ENCODE measurements at regions not wholly inside any gene's neighbourhood (a gene's known extent, or its start where the extent isn't known, plus 50 kb on each side); places are given as distances from the start of the nearest gene placed in this dataset.
"Not testable (repeated sequence)": the region's sequence is repeated elsewhere in the genome, so short reads cannot be mapped to it uniquely, and the experiment has no call there.

DNA sequence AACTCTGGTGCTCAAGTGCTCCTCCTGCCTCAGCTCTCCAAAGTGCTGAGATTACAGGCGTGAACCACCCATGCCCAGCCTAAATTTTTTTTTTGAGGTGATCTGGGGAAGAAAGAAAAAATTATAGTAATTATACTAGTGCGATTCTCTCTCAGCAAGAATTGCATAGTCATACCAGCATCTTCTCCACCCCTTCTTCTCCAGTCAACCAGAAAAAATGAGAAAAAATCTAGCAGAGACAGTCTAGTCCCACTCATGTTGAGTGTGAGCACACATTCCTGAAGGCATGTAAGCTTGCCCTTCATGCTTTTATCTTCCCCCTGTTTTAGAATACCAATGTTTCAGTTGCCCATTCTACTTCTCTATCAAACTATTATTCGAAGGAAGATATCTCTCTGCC is 207.6 kb downstream of the S1PR1 start:
- DNase-seq (ENCODE audit: extremely low read depth, low read depth), result no peak
- TF ChIP-seq, protein P1, sequence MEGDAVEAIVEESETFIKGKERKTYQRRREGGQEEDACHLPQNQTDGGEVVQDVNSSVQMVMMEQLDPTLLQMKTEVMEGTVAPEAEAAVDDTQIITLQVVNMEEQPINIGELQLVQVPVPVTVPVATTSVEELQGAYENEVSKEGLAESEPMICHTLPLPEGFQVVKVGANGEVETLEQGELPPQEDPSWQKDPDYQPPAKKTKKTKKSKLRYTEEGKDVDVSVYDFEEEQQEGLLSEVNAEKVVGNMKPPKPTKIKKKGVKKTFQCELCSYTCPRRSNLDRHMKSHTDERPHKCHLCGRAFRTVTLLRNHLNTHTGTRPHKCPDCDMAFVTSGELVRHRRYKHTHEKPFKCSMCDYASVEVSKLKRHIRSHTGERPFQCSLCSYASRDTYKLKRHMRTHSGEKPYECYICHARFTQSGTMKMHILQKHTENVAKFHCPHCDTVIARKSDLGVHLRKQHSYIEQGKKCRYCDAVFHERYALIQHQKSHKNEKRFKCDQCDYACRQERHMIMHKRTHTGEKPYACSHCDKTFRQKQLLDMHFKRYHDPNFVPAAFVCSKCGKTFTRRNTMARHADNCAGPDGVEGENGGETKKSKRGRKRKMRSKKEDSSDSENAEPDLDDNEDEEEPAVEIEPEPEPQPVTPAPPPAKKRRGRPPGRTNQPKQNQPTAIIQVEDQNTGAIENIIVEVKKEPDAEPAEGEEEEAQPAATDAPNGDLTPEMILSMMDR (IDR thresholded peaks at IDR 0.05; ENCODE audit: low read depth, low read length), result no peak

DNA sequence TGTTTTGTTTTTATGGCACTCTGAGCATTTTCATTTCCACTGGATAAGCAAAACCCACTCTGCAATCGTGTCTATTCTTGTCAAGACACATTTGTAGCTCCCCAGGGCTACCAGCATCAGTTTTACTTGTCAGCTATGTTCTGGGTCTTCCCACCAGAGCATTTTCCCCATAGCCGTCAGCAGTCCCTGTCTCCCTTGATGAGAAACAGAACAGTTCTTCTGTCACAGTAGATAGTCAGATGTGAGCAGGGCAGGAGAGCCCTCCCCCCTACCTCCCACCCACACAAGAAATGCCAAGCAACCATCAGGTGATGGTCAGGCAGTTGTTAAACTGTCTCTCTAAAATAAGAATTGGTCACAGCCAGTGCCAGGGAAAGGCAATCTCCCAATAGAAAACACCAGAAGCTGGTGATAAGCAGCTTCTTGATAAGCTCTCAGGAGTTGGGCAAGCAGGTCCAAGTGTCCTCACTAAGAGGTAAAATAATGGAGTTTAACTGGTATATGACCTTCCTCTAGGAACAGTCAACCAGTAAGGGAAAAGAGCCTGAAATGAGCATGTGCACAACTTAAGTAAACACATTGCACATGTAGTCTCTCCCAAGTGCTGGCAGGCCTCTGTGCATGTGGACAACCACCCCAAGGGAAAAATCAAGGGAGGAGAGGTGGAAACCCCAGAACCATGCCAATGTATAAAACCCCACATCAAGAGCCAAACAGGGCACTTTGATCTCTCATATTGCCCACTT is 208.2 kb downstream of the S1PR1 start:
- DNase-seq (ENCODE audit: extremely low read depth, low read depth), result no peak
- TF ChIP-seq, protein P1 (IDR thresholded peaks at IDR 0.05; ENCODE audit: low read depth, low read length), result no peak

GRCh38 chr1:101448018-101448417 is 211.2 kb downstream of the S1PR1 start:
- DNase-seq (ENCODE audit: extremely low read depth, low read depth), result no peak
- TF ChIP-seq, protein P1 (IDR thresholded peaks at IDR 0.05; ENCODE audit: low read depth, low read length), result no peak

- DNase-seq (ENCODE audit: extremely low read depth, low read depth), result not testable (repeated sequence)
Measured at GRCh38 chr1:101450691-101451090, 213.9 kb downstream of the S1PR1 start.

GRCh38 chr1:101451888-101452287 is 215.1 kb downstream of the S1PR1 start:
- no peak for DNase-seq (ENCODE audit: extremely low read depth, low read depth)
- TF ChIP-seq, protein P1 (IDR thresholded peaks at IDR 0.05; ENCODE audit: low read depth, low read length), result no peak

- TF ChIP-seq, protein P1 (IDR thresholded peaks at IDR 0.05; ENCODE audit: low read depth, low read length), result no peak
- no peak for DNase-seq (ENCODE audit: extremely low read depth, low read depth)
Measured at GRCh38 chr1:101452825-101453224, 216.0 kb downstream of the S1PR1 start.

DNA sequence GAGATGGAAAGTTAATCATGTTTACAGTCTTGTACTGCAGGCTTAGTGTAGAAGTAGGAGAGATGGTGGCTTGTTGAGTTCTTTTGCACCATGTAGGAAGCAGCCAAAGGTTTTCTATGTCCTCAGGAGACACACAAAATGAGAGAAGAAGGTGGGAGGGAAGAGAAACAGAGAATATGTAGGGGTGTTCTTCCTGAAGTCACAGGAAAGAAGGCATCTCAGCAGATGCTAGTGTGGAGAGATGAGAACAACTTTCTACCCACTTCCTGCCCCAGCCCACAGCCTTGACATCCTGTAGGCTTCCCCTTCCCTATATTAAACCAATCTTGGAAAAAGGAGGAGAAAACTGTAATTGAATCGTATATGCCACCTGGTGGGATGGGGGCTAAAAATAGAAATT is 217.0 kb downstream of the S1PR1 start:
- no peak for DNase-seq (ENCODE audit: extremely low read depth, low read depth)
- TF ChIP-seq, protein P1 (IDR thresholded peaks at IDR 0.05; ENCODE audit: low read depth, low read length), result no peak

GRCh38 chr1:101455166-101455565 is 218.3 kb downstream of the S1PR1 start:
- TF ChIP-seq, protein P1 (IDR thresholded peaks at IDR 0.05; ENCODE audit: low read depth, low read length), result no peak
- DNase-seq (ENCODE audit: extremely low read depth, low read depth), result no peak

All from AG09319 (cell line).